ENCODE measurements at regions not wholly inside any gene's neighbourhood (a gene's known extent, or its start where the extent isn't known, plus 50 kb on each side); places are given as distances from the start of the nearest gene placed in this dataset.

DNA sequence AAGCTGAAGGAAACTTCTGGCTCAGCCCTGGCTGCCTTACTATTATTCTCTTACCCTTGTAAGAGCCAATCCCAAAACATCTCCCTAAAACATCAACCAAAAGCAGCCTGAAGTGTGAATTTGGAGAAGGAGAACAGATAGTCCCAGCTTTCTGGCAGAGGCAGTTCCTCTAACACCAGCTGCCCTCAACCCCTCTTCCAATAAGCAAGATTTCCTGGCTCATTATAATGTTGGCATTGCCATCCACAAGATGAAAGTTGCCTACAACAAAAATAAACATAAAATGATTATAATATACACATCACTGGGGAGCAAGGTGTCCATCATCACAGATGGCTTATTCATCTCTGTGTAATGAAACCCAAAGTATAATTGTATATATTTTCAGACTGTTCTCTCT lies 352.5 kb upstream of the CCDC196 start:
- no peak overlapping the region for H3K27ac ChIP-seq
- no peak for TF ChIP-seq ZFX (IDR thresholded peaks at IDR 0.05; ENCODE audit: borderline replicate concordance)
- TF ChIP-seq, protein P1, sequence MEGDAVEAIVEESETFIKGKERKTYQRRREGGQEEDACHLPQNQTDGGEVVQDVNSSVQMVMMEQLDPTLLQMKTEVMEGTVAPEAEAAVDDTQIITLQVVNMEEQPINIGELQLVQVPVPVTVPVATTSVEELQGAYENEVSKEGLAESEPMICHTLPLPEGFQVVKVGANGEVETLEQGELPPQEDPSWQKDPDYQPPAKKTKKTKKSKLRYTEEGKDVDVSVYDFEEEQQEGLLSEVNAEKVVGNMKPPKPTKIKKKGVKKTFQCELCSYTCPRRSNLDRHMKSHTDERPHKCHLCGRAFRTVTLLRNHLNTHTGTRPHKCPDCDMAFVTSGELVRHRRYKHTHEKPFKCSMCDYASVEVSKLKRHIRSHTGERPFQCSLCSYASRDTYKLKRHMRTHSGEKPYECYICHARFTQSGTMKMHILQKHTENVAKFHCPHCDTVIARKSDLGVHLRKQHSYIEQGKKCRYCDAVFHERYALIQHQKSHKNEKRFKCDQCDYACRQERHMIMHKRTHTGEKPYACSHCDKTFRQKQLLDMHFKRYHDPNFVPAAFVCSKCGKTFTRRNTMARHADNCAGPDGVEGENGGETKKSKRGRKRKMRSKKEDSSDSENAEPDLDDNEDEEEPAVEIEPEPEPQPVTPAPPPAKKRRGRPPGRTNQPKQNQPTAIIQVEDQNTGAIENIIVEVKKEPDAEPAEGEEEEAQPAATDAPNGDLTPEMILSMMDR (IDR thresholded peaks at IDR 0.05): no peak

DNA sequence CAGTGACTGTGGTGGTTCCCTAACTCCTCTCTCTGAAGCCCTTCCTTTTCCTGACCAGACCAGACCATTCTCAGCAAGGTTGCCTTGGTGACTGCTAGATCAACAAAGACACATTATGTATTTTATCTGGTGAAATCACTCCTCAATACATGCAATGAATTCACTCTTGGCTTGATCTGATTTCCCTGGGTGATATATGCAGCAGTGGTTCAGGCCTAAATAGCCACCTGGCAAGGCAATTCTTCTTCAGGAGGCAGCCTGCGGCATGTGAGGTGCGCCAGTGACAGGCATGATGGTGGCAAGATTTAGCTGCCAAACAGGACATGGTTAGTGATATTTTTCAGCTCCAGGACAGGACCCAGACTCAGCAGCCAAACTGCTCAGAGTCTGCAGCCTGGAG lies 350.3 kb upstream of the CCDC196 start:
- no peak for TF ChIP-seq ZFX (IDR thresholded peaks at IDR 0.05; ENCODE audit: borderline replicate concordance)
- TF ChIP-seq, protein P1 (IDR thresholded peaks at IDR 0.05): no peak
- no peak overlapping the region for H3K27ac ChIP-seq

DNA sequence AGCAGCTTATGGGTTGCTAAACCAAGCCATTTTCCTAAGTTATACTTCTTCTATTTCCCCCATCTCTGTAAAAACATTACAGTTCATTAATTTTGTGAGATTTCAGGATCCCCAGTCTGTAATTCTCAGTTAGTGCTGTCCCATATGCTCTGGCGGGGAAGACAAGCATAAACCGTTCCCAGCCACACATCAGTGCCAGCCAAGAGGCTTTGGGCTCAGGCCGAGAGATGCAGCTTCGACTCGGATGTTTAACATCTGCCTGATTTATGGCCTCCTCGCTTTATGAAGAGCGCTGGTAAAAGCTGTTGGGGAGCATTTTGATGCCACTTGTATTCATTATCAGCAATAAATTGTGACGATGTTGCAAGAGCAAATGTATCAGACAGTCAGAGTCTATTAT lies 349.1 kb upstream of the CCDC196 start:
- TF ChIP-seq ZFX (IDR thresholded peaks at IDR 0.05; ENCODE audit: borderline replicate concordance): no peak
- TF ChIP-seq, protein P1 (IDR thresholded peaks at IDR 0.05): no peak
- H3K27ac ChIP-seq: no peak overlapping the region

DNA sequence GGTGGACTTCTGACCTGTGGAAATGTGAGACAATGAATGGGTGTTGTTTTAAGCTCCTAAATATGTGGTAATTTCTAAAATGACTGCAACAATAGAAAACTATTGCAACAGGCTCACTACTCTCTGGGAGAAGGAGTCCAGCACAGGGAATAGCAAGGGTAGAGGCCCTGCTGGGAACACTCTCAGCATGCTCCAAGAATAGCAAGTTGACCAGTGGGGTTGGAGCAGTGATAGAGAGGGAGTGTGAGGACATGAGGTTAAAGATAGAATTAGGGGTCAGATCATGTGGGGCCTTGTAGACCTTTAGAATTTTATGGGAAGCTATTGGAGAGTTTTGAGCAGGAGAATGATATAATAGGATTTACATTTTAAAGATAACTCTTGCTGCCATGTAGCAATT lies 346.7 kb upstream of the CCDC196 start:
- TF ChIP-seq, protein P1 (IDR thresholded peaks at IDR 0.05): no peak
- TF ChIP-seq ZFX (IDR thresholded peaks at IDR 0.05; ENCODE audit: borderline replicate concordance): no peak
- no peak overlapping the region for H3K27ac ChIP-seq

DNA sequence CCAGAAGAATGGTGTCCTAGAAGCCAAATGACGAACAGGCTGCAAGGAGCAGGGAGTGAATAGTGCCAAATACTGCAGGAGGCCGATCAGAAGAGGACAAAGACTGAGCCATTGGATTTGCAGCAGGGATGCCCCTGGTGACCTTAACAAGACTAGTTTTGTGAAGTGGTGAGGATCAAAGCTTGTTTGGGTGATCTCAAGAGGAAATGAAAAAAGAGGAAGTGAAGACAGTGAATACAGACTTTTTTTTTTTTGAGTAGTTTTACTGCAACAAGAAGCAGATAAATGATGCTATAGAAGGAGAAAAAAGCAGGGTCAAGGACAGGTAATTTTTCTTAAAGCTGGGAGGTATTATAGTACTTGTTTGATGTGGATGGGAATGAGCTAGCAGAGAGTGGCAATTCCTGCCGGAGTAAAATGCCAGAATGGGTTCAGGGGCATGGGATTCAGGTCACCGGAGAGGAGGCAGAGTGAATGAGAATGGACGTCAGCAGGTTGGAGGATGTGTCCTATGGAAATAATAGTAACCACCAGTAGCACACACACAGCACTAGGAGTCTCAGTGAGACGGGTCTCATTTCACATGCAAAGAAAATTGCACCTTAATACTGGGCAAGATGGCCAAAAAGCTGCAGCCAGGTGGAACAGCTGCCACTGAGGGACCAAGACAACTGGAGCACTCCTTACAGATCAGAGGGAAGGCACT lies 345.8 kb upstream of the CCDC196 start:
- TF ChIP-seq ZFX (IDR thresholded peaks at IDR 0.05; ENCODE audit: borderline replicate concordance): no peak
- TF ChIP-seq, protein P1 (IDR thresholded peaks at IDR 0.05): no peak
- H3K27ac ChIP-seq: no peak overlapping the region

DNA sequence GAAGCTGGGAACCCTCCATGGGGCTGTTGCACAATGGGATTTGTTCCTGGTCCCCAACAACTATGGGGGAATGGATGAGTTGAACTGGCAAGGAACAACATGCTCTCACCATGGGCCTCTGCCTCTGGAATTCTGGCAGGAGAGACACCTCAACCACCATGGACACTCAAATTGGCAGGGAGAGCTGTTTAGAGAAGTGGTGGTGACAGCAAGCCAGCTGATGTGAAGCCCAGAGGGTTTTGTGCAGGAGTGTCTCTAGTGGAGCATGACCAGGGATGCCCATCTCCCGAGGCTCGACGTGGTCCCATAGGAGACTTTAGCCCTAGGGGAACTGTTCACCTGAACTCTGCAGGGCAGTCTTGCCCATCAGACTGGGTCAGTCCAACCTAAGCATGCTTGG lies 345.2 kb upstream of the CCDC196 start:
- TF ChIP-seq, protein P1 (IDR thresholded peaks at IDR 0.05): no peak
- no peak for TF ChIP-seq ZFX (IDR thresholded peaks at IDR 0.05; ENCODE audit: borderline replicate concordance)
- H3K27ac ChIP-seq: no peak overlapping the region

DNA sequence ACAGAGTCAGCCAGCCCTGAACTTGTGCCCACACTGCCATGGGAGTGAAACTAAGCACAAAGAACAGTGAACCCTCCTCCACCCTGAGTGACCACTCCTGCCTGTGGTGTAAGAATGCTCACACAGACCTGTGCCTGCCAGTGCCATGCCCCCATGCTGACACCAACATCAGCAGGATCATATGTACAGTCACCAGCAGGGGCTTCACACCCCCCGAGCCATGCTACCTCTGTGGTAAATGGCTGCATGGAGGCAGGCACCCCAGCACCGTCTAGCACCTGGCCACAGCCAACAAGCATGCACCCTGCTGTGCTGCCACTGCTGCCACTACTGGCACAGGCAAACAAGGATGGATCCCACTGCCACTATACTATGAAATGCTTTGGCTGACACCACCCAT lies 344.4 kb upstream of the CCDC196 start:
- TF ChIP-seq ZFX (IDR thresholded peaks at IDR 0.05; ENCODE audit: borderline replicate concordance): no peak
- TF ChIP-seq, protein P1 (IDR thresholded peaks at IDR 0.05): no peak
- no peak overlapping the region for H3K27ac ChIP-seq

Measured in 22Rv1 (cell line).